ENCODE measurements at regions not wholly inside any gene's neighbourhood (a gene's known extent, or its start where the extent isn't known, plus 50 kb on each side); places are given as distances from the start of the nearest gene placed in this dataset.
A peak's percentile ranks its signal among the peaks of the same experiment; 100 is the strongest.
"Not testable (repeated sequence)": the region's sequence is repeated elsewhere in the genome, so short reads cannot be mapped to it uniquely, and the experiment has no call there.

GRCh38 chr1:221972276-221973235 is 230.7 kb upstream of the DUSP10 start:
- WGBS (ENCODE audit: extremely low coverage, insufficient coverage, insufficient read length), result no CpG with 5 or more reads among the region's 10 CpGs
- H2BK5ac ChIP-seq (ENCODE audit: low read depth, low read length, poor library complexity), result no peak overlapping the region
- H3K27ac ChIP-seq (ENCODE audit: low read depth, low read length), result no peak overlapping the region
- no peak for DNase-seq
- no peak overlapping the region for H4K12ac ChIP-seq (ENCODE audit: low read depth, low read length)
- H2BK120ac ChIP-seq (ENCODE audit: insufficient read depth, low read length, poor library complexity), result no peak overlapping the region
- H3K4me1 ChIP-seq (ENCODE audit: control insufficient read depth in 1 of 2, insufficient read depth in 2 of 2, low read length in 2 of 2), result no peaks in the 10 kb centered on the region
- H3K4me3 ChIP-seq (ENCODE audit: low read depth, low read length), result no peak overlapping the region
- peak overlapping the region; percentile 18 for H4K91ac ChIP-seq (ENCODE audit: low read depth, low read length)
- no peak overlapping the region for H3K4ac ChIP-seq (ENCODE audit: low read depth, low read length)
- H3K9me3 ChIP-seq (ENCODE audit: insufficient read depth, low read depth, low read length), result no peaks in the 10 kb centered on the region
- no peak overlapping the region for H3K9ac ChIP-seq (ENCODE audit: low read length)
- no peak overlapping the region for H3K4me2 ChIP-seq (ENCODE audit: low read length)
- no peak overlapping the region for H3K18ac ChIP-seq (ENCODE audit: low read length)
- no peak overlapping the region for H3K23ac ChIP-seq (ENCODE audit: low read length)
- no peak overlapping the region for H2AFZ ChIP-seq (ENCODE audit: insufficient read depth, low read length, poor library complexity)
- H3K79me1 ChIP-seq (ENCODE audit: low read length), result peaks cover under 1% of the 10 kb centered on the region
- no peak overlapping the region for H2BK12ac ChIP-seq (ENCODE audit: low read length)
- no peaks in the 10 kb centered on the region for H3K36me3 ChIP-seq (ENCODE audit: control insufficient read depth in 1 of 2, insufficient read depth in 2 of 2, low read length in 2 of 2)
- no peaks in the 10 kb centered on the region for H3K79me2 ChIP-seq (ENCODE audit: control insufficient read depth, insufficient read depth, low read length, poor library complexity)
- no peak overlapping the region for H2AK5ac ChIP-seq (ENCODE audit: low read length)
- H3K27me3 ChIP-seq (ENCODE audit: insufficient read depth, low read length), result no peaks in the 10 kb centered on the region
- no peak overlapping the region for H4K8ac ChIP-seq (ENCODE audit: low read depth, low read length)
- H3K14ac ChIP-seq (ENCODE audit: low read length), result no peak overlapping the region

- not testable (repeated sequence) for H3K9me3 ChIP-seq (ENCODE audit: insufficient read depth, low read depth, low read length); H4K8ac ChIP-seq (ENCODE audit: low read depth, low read length); H2AFZ ChIP-seq (ENCODE audit: insufficient read depth, low read length, poor library complexity); H3K4me1 ChIP-seq (ENCODE audit: control insufficient read depth in 1 of 2, insufficient read depth in 2 of 2, low read length in 2 of 2); H2AK5ac ChIP-seq (ENCODE audit: low read length); H4K12ac ChIP-seq (ENCODE audit: low read depth, low read length); H3K27ac ChIP-seq (ENCODE audit: low read depth, low read length); H3K18ac ChIP-seq (ENCODE audit: low read length); H3K4me3 ChIP-seq (ENCODE audit: low read depth, low read length); H2BK5ac ChIP-seq (ENCODE audit: low read depth, low read length, poor library complexity); H3K4ac ChIP-seq (ENCODE audit: low read depth, low read length); H4K91ac ChIP-seq (ENCODE audit: low read depth, low read length); H3K79me1 ChIP-seq (ENCODE audit: low read length); H3K27me3 ChIP-seq (ENCODE audit: insufficient read depth, low read length); H2BK12ac ChIP-seq (ENCODE audit: low read length); H3K36me3 ChIP-seq (ENCODE audit: control insufficient read depth in 1 of 2, insufficient read depth in 2 of 2, low read length in 2 of 2); H2BK120ac ChIP-seq (ENCODE audit: insufficient read depth, low read length, poor library complexity); H3K14ac ChIP-seq (ENCODE audit: low read length); H3K9ac ChIP-seq (ENCODE audit: low read length); H3K79me2 ChIP-seq (ENCODE audit: control insufficient read depth, insufficient read depth, low read length, poor library complexity); DNase-seq; H3K23ac ChIP-seq (ENCODE audit: low read length); H3K4me2 ChIP-seq (ENCODE audit: low read length)
- WGBS (ENCODE audit: extremely low coverage, insufficient coverage, insufficient read length), result no CpG with 5 or more reads among the region's 8 CpGs
These were observed 229.1 kb upstream of the DUSP10 start for GRCh38 chr1:221971035-221971434.

GRCh38 chr1:221969298-221969858 is 227.5 kb upstream of the DUSP10 start:
- H4K8ac ChIP-seq (ENCODE audit: low read depth, low read length); H4K12ac ChIP-seq (ENCODE audit: low read depth, low read length); H3K9me3 ChIP-seq (ENCODE audit: insufficient read depth, low read depth, low read length); H3K36me3 ChIP-seq (ENCODE audit: control insufficient read depth in 1 of 2, insufficient read depth in 2 of 2, low read length in 2 of 2); H3K27me3 ChIP-seq (ENCODE audit: insufficient read depth, low read length); H3K27ac ChIP-seq (ENCODE audit: low read depth, low read length); H3K4me3 ChIP-seq (ENCODE audit: low read depth, low read length); H3K79me1 ChIP-seq (ENCODE audit: low read length); H2AFZ ChIP-seq (ENCODE audit: insufficient read depth, low read length, poor library complexity); H3K79me2 ChIP-seq (ENCODE audit: control insufficient read depth, insufficient read depth, low read length, poor library complexity); H4K91ac ChIP-seq (ENCODE audit: low read depth, low read length); DNase-seq; H3K14ac ChIP-seq (ENCODE audit: low read length); H2BK5ac ChIP-seq (ENCODE audit: low read depth, low read length, poor library complexity); H3K4me1 ChIP-seq (ENCODE audit: control insufficient read depth in 1 of 2, insufficient read depth in 2 of 2, low read length in 2 of 2); H3K23ac ChIP-seq (ENCODE audit: low read length); H3K4ac ChIP-seq (ENCODE audit: low read depth, low read length); H3K18ac ChIP-seq (ENCODE audit: low read length); H2BK12ac ChIP-seq (ENCODE audit: low read length); H3K9ac ChIP-seq (ENCODE audit: low read length); H3K4me2 ChIP-seq (ENCODE audit: low read length); H2BK120ac ChIP-seq (ENCODE audit: insufficient read depth, low read length, poor library complexity); H2AK5ac ChIP-seq (ENCODE audit: low read length): not testable (repeated sequence)
- no CpG with 5 or more reads among the region's 6 CpGs for WGBS (ENCODE audit: extremely low coverage, insufficient coverage, insufficient read length)

- not testable (repeated sequence) for H3K79me1 ChIP-seq (ENCODE audit: low read length); H3K4me2 ChIP-seq (ENCODE audit: low read length); H4K8ac ChIP-seq (ENCODE audit: low read depth, low read length); H4K12ac ChIP-seq (ENCODE audit: low read depth, low read length); H3K27ac ChIP-seq (ENCODE audit: low read depth, low read length); H3K4me3 ChIP-seq (ENCODE audit: low read depth, low read length); H3K36me3 ChIP-seq (ENCODE audit: control insufficient read depth in 1 of 2, insufficient read depth in 2 of 2, low read length in 2 of 2); H2AFZ ChIP-seq (ENCODE audit: insufficient read depth, low read length, poor library complexity); H3K27me3 ChIP-seq (ENCODE audit: insufficient read depth, low read length); H3K18ac ChIP-seq (ENCODE audit: low read length); H3K23ac ChIP-seq (ENCODE audit: low read length); H2BK12ac ChIP-seq (ENCODE audit: low read length); H4K91ac ChIP-seq (ENCODE audit: low read depth, low read length); H2BK120ac ChIP-seq (ENCODE audit: insufficient read depth, low read length, poor library complexity); H2BK5ac ChIP-seq (ENCODE audit: low read depth, low read length, poor library complexity); DNase-seq; H2AK5ac ChIP-seq (ENCODE audit: low read length); H3K14ac ChIP-seq (ENCODE audit: low read length); H3K79me2 ChIP-seq (ENCODE audit: control insufficient read depth, insufficient read depth, low read length, poor library complexity); H3K4ac ChIP-seq (ENCODE audit: low read depth, low read length); H3K9ac ChIP-seq (ENCODE audit: low read length); H3K9me3 ChIP-seq (ENCODE audit: insufficient read depth, low read depth, low read length); H3K4me1 ChIP-seq (ENCODE audit: control insufficient read depth in 1 of 2, insufficient read depth in 2 of 2, low read length in 2 of 2)
- no CpG with 5 or more reads among the region's 9 CpGs for WGBS (ENCODE audit: extremely low coverage, insufficient coverage, insufficient read length)
These were observed 225.6 kb upstream of the DUSP10 start for GRCh38 chr1:221967538-221967937.
